SK-N-SH treated with all-trans-retinoic acid at 6 μM for 48 hours (cell line): ENCODE measurements at regions not wholly inside any gene's neighbourhood (a gene's known extent, or its start where the extent isn't known, plus 50 kb on each side); places are given as distances from the start of the nearest gene placed in this dataset.

Source experiments
- ATAC-seq: fragments of 200-7000 bp; cut with Tn5 transposase; 3 replicates; pipeline ENCODE4 v1.9.1; 2020; ENCODE audit warnings: mild to moderate bottlenecking, moderate library complexity
- ARNTL ChIP-seq: fragments of 450-650 bp; formaldehyde crosslinking; IDR thresholded peaks from 2 replicates; pipeline ENCODE4 v1.5.0; 2020; ENCODE audit warnings: low read depth, mild to moderate bottlenecking, moderate library complexity, borderline replicate concordance
- BACH2 ChIP-seq: fragments of 250-450 bp; sonication (Bioruptor Pico); IDR thresholded peaks from 2 replicates; pipeline ENCODE4 v1.9.0; 2021; ENCODE audit warnings: mild to moderate bottlenecking, borderline replicate concordance
- CSDC2 ChIP-seq: fragments of 250-450 bp; sonication (Bioruptor Pico); IDR thresholded peaks from 2 replicates; pipeline ENCODE4 v1.5.0; 2020; ENCODE audit warnings: mild to moderate bottlenecking, moderate library complexity
- ESRRG ChIP-seq: fragments of 250-450 bp; sonication (Bioruptor Pico); IDR thresholded peaks from 2 replicates; pipeline ENCODE4 v1.6.1; 2021; ENCODE audit warnings: mild to moderate bottlenecking
- ISL1 ChIP-seq: fragments of 250-450 bp; sonication (Bioruptor Pico); IDR thresholded peaks from 2 replicates; pipeline ENCODE4 v2.1.2; 2022; ENCODE audit warnings: mild to moderate bottlenecking, moderate library complexity
- OSR1 ChIP-seq: fragments of 250-450 bp; sonication (Bioruptor Pico); IDR thresholded peaks from 2 replicates; pipeline ENCODE4 v1.8.0; 2022; ENCODE audit warnings: moderate library complexity, mild to moderate bottlenecking, inconsistent platforms
- PATZ1 ChIP-seq: fragments of 250-450 bp; sonication (Bioruptor Pico); IDR thresholded peaks from 2 replicates; pipeline ENCODE4 v1.8.0; 2020; ENCODE audit warnings: mild to moderate bottlenecking, moderate library complexity, borderline replicate concordance
- POU6F1 ChIP-seq: fragments of 250-450 bp; sonication (Bioruptor Pico); IDR thresholded peaks from 2 replicates; pipeline ENCODE4 v1.8.0; 2021; ENCODE audit warnings: low read depth, mild to moderate bottlenecking, moderate library complexity, borderline replicate concordance
- PPARA ChIP-seq: fragments of 250-450 bp; sonication (Bioruptor Pico); IDR thresholded peaks from 2 replicates; pipeline ENCODE4 v1.5.0; 2020; ENCODE audit warnings: mild to moderate bottlenecking, borderline replicate concordance
- RARB ChIP-seq: fragments of 250-450 bp; sonication (Bioruptor Pico); IDR thresholded peaks from 2 replicates; pipeline ENCODE4 v1.8.0; 2021; ENCODE audit warnings: mild to moderate bottlenecking, moderate library complexity
- SNAI2 ChIP-seq: fragments of 250-450 bp; sonication (Bioruptor Pico); IDR thresholded peaks from 2 replicates; pipeline ENCODE4 v1.5.0; 2020; ENCODE audit warnings: mild to moderate bottlenecking, moderate library complexity
- TCF4 ChIP-seq: fragments of 250-450 bp; sonication (Bioruptor Pico); IDR thresholded peaks from 2 replicates; pipeline ENCODE4 v1.8.0; 2021; ENCODE audit warnings: mild to moderate bottlenecking, moderate library complexity, borderline replicate concordance
- TOX ChIP-seq: fragments of 250-450 bp; sonication (Bioruptor Pico); IDR thresholded peaks from 2 replicates; pipeline ENCODE4 v1.8.0; 2021; ENCODE audit warnings: mild to moderate bottlenecking, moderate library complexity, borderline replicate concordance
- TSHZ2 ChIP-seq: fragments of 250-450 bp; sonication (Bioruptor Pico); IDR thresholded peaks from 2 replicates; pipeline ENCODE4 v1.5.0; 2020; ENCODE audit warnings: mild to moderate bottlenecking, moderate library complexity
- ZC3H10 ChIP-seq: fragments of 250-450 bp; sonication (Bioruptor Pico); IDR thresholded peaks from 2 replicates; pipeline ENCODE4 v1.5.1; 2021; ENCODE audit warnings: mild to moderate bottlenecking, moderate library complexity
- ZFP3 ChIP-seq: fragments of 250-450 bp; sonication (Bioruptor Pico); IDR thresholded peaks from 2 replicates; pipeline ENCODE4 v1.5.0; 2020; ENCODE audit warnings: mild to moderate bottlenecking, moderate library complexity
- ZFP30 ChIP-seq: fragments of 450-650 bp; formaldehyde crosslinking; IDR thresholded peaks from 2 replicates; pipeline ENCODE4 v1.5.0; 2022; ENCODE audit warnings: mild to moderate bottlenecking, moderate library complexity
- ZNF70 ChIP-seq: fragments of 450-650 bp; formaldehyde crosslinking; IDR thresholded peaks from 2 replicates; pipeline ENCODE4 v1.5.0; 2020; ENCODE audit warnings: mild to moderate bottlenecking, moderate library complexity
- ZNF8 ChIP-seq: fragments of 450-650 bp; formaldehyde crosslinking; IDR thresholded peaks from 2 replicates; pipeline ENCODE4 v1.5.0; 2020; ENCODE audit warnings: mild to moderate bottlenecking, moderate library complexity
- TF ChIP-seq, protein P1 (sequence below): fragments of 250-450 bp; sonication (Bioruptor Pico); IDR thresholded peaks from 2 replicates; pipeline ENCODE4 v1.5.1; 2021; ENCODE audit warnings: mild to moderate bottlenecking, moderate library complexity

DNA sequence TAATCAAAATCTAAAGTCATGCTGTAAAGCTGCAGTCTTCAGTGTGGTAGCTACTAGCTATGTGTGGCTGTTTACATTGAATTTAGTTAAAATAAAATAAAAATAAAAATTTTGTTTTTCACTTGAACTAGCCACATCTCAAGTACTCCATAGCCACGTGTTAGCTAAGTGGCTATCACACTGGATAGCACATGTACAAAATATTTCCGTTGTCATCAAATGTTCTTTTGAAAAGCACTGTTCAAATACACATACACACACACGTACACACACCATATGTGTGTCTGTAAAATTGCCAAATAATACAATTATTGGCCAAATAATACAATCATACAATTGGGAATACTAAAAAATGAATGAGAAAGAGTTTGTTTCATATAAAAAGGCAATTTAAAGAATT, 778.2 kb upstream of the FLRT2 start:
- ATAC-seq = no peak

GRCh38 chr14:84760489-84761126, 769.3 kb upstream of the FLRT2 start:
- no peak for ATAC-seq
- TF ChIP-seq ZNF8 (CRISPR knock-in tag) (no peak), ZFP3 (no peak), ARNTL (CRISPR knock-in tag) (no peak), CSDC2 (no peak), ZNF70 (CRISPR knock-in tag) (no peak), ZC3H10 (no peak), TSHZ2 (CRISPR knock-in tag) (no peak), TOX (CRISPR knock-in tag) (no peak), BACH2 (CRISPR knock-in tag) (no peak), SNAI2 (no peak), POU6F1 (CRISPR knock-in tag) (no peak), ISL1 (no peak), TCF4 (no peak), RARB (CRISPR knock-in tag) (no peak)
- TF ChIP-seq, protein P1, sequence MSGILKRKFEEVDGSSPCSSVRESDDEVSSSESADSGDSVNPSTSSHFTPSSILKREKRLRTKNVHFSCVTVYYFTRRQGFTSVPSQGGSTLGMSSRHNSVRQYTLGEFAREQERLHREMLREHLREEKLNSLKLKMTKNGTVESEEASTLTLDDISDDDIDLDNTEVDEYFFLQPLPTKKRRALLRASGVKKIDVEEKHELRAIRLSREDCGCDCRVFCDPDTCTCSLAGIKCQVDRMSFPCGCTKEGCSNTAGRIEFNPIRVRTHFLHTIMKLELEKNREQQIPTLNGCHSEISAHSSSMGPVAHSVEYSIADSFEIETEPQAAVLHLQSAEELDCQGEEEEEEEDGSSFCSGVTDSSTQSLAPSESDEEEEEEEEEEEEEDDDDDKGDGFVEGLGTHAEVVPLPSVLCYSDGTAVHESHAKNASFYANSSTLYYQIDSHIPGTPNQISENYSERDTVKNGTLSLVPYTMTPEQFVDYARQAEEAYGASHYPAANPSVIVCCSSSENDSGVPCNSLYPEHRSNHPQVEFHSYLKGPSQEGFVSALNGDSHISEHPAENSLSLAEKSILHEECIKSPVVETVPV (CRISPR knock-in tag) = no peak

More for the DNA sequence above, 778.2 kb upstream of the FLRT2 start:
- TF ChIP-seq, protein P1 (CRISPR knock-in tag) = no peak
- TF ChIP-seq TCF4 = no peak
- no peak for TF ChIP-seq ESRRG
- no peak for TF ChIP-seq PPARA
- TF ChIP-seq SNAI2 = no peak
- no peak for TF ChIP-seq ZFP30 (CRISPR knock-in tag)
- no peak for TF ChIP-seq CSDC2
- no peak for TF ChIP-seq ZC3H10
- no peak for TF ChIP-seq OSR1 (CRISPR knock-in tag)
- no peak for TF ChIP-seq PATZ1 (CRISPR knock-in tag)
- no peak for TF ChIP-seq TSHZ2 (CRISPR knock-in tag)
- TF ChIP-seq ARNTL (CRISPR knock-in tag) = no peak
- no peak for TF ChIP-seq TOX (CRISPR knock-in tag)
